H9 (cell line): ENCODE measurements at regions not wholly inside any gene's neighbourhood (a gene's known extent, or its start where the extent isn't known, plus 50 kb on each side); places are given as distances from the start of the nearest gene placed in this dataset.

ENCODE experiments used
- DNase-seq: peaks from one replicate; pipeline ENCODE4 v3.0.0-alpha.2; 2017
- H2AFZ ChIP-seq: one replicate; pipeline ENCODE4 v1.6.1; 2013; ENCODE audit warnings: mild to moderate bottlenecking, low read length, control low read depth, moderate library complexity
- H2AK5ac ChIP-seq: 2 replicates; pipeline ENCODE4 v1.6.1; 2013; ENCODE audit warnings: low read length, control low read depth, mixed read lengths; ENCODE audit not compliant: insufficient read length
- H2BK120ac ChIP-seq: one replicate; pipeline ENCODE4 v1.6.1; 2013; ENCODE audit warnings: low read depth, mild to moderate bottlenecking, low read length, control low read depth, inconsistent platforms; ENCODE audit not compliant: poor library complexity, severe bottlenecking
- H2BK12ac ChIP-seq: 2 replicates; pipeline ENCODE4 v1.6.1; 2013; ENCODE audit warnings: low read length, control low read depth, mixed read lengths, low read depth; ENCODE audit not compliant: insufficient read length
- H2BK15ac ChIP-seq: 2 replicates; pipeline ENCODE4 v1.6.1; 2013; ENCODE audit warnings: low read depth, low read length, control low read depth
- H2BK20ac ChIP-seq: one replicate; pipeline ENCODE4 v1.6.1; 2013; ENCODE audit warnings: low read depth, mild to moderate bottlenecking, low read length, control low read depth, inconsistent platforms; ENCODE audit not compliant: poor library complexity, severe bottlenecking
- H2BK5ac ChIP-seq: 2 replicates; pipeline ENCODE4 v1.6.1; 2013; ENCODE audit warnings: low read length, control low read depth, mixed read lengths; ENCODE audit not compliant: insufficient read length
- H3K14ac ChIP-seq: 2 replicates; pipeline ENCODE4 v1.6.1; 2013; ENCODE audit warnings: low read length, control low read depth; ENCODE audit not compliant: insufficient read depth
- H3K18ac ChIP-seq: 2 replicates; pipeline ENCODE4 v1.6.1; 2013; ENCODE audit warnings: low read depth, mild to moderate bottlenecking, mixed read lengths, low read length, control low read depth; ENCODE audit not compliant: insufficient read length
- H3K23ac ChIP-seq: 2 replicates; pipeline ENCODE4 v1.6.1; 2013; ENCODE audit warnings: low read length, control low read depth, mixed read lengths, low read depth; ENCODE audit not compliant: insufficient read length
- H3K23me2 ChIP-seq: 2 replicates; pipeline ENCODE4 v1.6.1; 2013; ENCODE audit warnings: low read depth, mild to moderate bottlenecking, mixed read lengths, low read length, control low read depth; ENCODE audit not compliant: insufficient read length, poor library complexity, severe bottlenecking
- H3K27ac ChIP-seq: 2 replicates; pipeline ENCODE4 v1.5.1; 2013; ENCODE audit warnings: low read length, control low read depth, mixed read lengths, low read depth; ENCODE audit not compliant: insufficient read length
- H3K27me3 ChIP-seq: 2 replicates; pipeline ENCODE4 v1.6.1; 2013; ENCODE audit warnings: low read length, control low read depth, inconsistent platforms; ENCODE audit not compliant: insufficient read depth
- H3K4ac ChIP-seq: 2 replicates; pipeline ENCODE4 v1.6.1; 2013; ENCODE audit warnings: low read depth, mild to moderate bottlenecking, control low read depth, inconsistent platforms, low read length, moderate library complexity
- H3K4me1 ChIP-seq: 2 replicates; pipeline ENCODE4 v1.6.1; 2013; ENCODE audit warnings: low read length, control low read depth, inconsistent platforms; ENCODE audit not compliant: insufficient read depth
- H3K4me2 ChIP-seq: 2 replicates; pipeline ENCODE4 v1.6.1; 2013; ENCODE audit warnings: low read length, control low read depth, mixed read lengths; ENCODE audit not compliant: insufficient read length, insufficient read depth
- H3K56ac ChIP-seq: 2 replicates; pipeline ENCODE4 v1.6.1; 2013; ENCODE audit warnings: low read depth, mild to moderate bottlenecking, mixed read lengths, low read length, control low read depth; ENCODE audit not compliant: insufficient read length
- H3K79me1 ChIP-seq: 2 replicates; pipeline ENCODE4 v1.6.1; 2013; ENCODE audit warnings: low read depth, mild to moderate bottlenecking, moderate library complexity, low read length, control low read depth, inconsistent platforms; ENCODE audit not compliant: insufficient read depth, poor library complexity, severe bottlenecking
- H3K79me2 ChIP-seq: 2 replicates; pipeline ENCODE4 v1.6.1; 2013; ENCODE audit warnings: low read length, control low read depth, inconsistent platforms; ENCODE audit not compliant: insufficient read depth
- H3K9ac ChIP-seq: 2 replicates; pipeline ENCODE4 v1.6.1; 2013; ENCODE audit warnings: low read length, control low read depth, mixed read lengths; ENCODE audit not compliant: insufficient read length; ENCODE audit errors: extremely low read depth
- H3K9me3 ChIP-seq: one replicate; pipeline ENCODE4 v1.6.1; 2013; ENCODE audit warnings: low read depth, low read length, inconsistent platforms; ENCODE audit not compliant: control insufficient read depth
- H3T11ph ChIP-seq: one replicate; pipeline ENCODE4 v1.6.1; 2013; ENCODE audit warnings: mild to moderate bottlenecking, low read length, control low read depth, inconsistent platforms
- H4K20me1 ChIP-seq: one replicate; pipeline ENCODE4 v1.6.1; 2013; ENCODE audit not compliant: control insufficient read depth, insufficient read length, insufficient read depth
- H4K5ac ChIP-seq: 2 replicates; pipeline ENCODE4 v1.6.1; 2013; ENCODE audit warnings: low read depth, mild to moderate bottlenecking, mixed read lengths, low read length, control low read depth; ENCODE audit not compliant: insufficient read length
- H4K8ac ChIP-seq: replicated peaks from 2 replicates; pipeline ENCODE4 v1.6.1; 2013; ENCODE audit warnings: low read length, control low read depth, mixed read lengths, low read depth; ENCODE audit not compliant: insufficient read length
- H4K91ac ChIP-seq: 2 replicates; pipeline ENCODE4 v1.6.1; 2013; ENCODE audit warnings: low read depth, mild to moderate bottlenecking, moderate library complexity, mixed read lengths, low read length, control low read depth; ENCODE audit not compliant: insufficient read length
- H3K27ac Mint-ChIP-seq, 3 experiments: 2 replicates in 2 of 3; 3 replicates in 1 of 3; pipeline ENCODE4 v1.8.0; 2020 to 2021; ENCODE audit warnings: mixed read lengths in 3 of 3, mild to moderate bottlenecking in 1 of 3, moderate library complexity in 1 of 3
- H3K27me3 Mint-ChIP-seq: 2 replicates; pipeline ENCODE4 v1.8.0; 2021; ENCODE audit warnings: low read depth, mild to moderate bottlenecking, moderate library complexity, mixed read lengths
- H3K36me3 Mint-ChIP-seq, 3 experiments: 2 replicates in 2 of 3; 3 replicates in 1 of 3; pipeline ENCODE4 v1.8.0; 2020 to 2021; ENCODE audit warnings: low read depth in 3 of 3, mixed read lengths in 3 of 3; ENCODE audit not compliant: insufficient read depth in 1 of 3
- H3K4me1 Mint-ChIP-seq, 2 experiments: 2 replicates each; pipeline ENCODE4 v1.8.0; 2020; ENCODE audit warnings: mixed read lengths in 2 of 2
- H3K4me3 Mint-ChIP-seq, 2 experiments: 2 replicates in 1 of 2; 3 replicates in 1 of 2; pipeline ENCODE4 v1.8.0; 2020 to 2021; ENCODE audit warnings: mild to moderate bottlenecking in 2 of 2, mixed read lengths in 2 of 2, moderate library complexity in 1 of 2
- H3K9me3 Mint-ChIP-seq, 2 experiments: 2 replicates in 1 of 2; 3 replicates in 1 of 2; pipeline ENCODE4 v1.8.0; 2020; ENCODE audit warnings: mild to moderate bottlenecking in 2 of 2, mixed read lengths in 2 of 2, moderate library complexity in 1 of 2
- WGBS: extraction: QIAGEN DNeasy Blood & Tissue Kit; methylation state at CpG from one replicate; pipeline ENCODE4 v1.1.7; 2013; ENCODE audit warnings: missing lambda C conversion rate, low lambda C conversion rate, mixed read lengths; ENCODE audit not compliant: insufficient read length; ENCODE audit errors: extremely low coverage; 5-methylcytosine and 5-hydroxymethylcytosine counted together
- TF ChIP-seq, protein P1 (sequence below): fragments of 200-600 bp; sonication (generic); conservative IDR thresholded peaks from 3 replicates; pipeline ENCODE4 v1.8.0; 2021; ENCODE audit warnings: antibody characterized with exemption, mild to moderate bottlenecking

DNA sequence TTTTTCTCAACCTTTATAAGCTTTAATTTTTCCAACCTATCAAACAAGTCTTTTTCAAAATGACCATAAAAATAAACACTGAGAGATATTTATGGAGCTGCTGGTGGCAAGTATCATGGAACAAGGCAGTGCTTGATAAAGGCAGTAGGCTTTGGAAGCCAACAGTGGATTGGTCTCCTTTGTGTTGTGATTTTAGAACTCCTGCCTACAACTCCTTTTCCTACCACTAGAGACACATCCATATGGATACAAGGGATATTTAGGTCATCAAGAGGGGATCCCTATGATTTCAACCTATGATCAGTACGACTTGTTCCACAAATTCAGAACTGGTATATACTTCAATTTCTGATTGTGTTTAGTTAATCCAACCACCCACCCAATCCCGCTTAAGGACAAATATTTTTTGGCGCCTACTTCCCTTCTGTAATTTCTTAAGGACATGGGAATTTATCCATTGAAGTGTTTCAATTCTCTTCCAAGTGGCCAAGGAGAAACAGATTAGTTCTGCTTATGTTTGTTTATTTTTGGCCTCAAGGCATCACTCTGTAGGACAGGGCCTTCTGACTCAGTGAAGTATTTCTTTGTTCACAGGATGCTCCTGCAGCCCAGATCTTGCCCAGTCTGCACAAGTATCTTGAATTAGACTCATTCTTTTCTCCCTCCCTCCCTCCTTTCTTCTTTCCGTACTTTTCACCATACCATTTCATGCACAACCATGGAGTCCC lies 2119.6 kb upstream of the PIK3C3 start:
- H3K23ac ChIP-seq = no peak overlapping the region
- H4K91ac ChIP-seq = no peak overlapping the region
- H3K4me1 Mint-ChIP-seq = no peaks in the 10 kb centered on the region

More for the DNA sequence above, 2119.6 kb upstream of the PIK3C3 start:
- Histone ChIP-seq H3K9ac (no peak overlapping the region), H3K9me3 (no peaks in the 10 kb centered on the region), H3K56ac (no peak overlapping the region), H2BK5ac (no peak overlapping the region), H3K79me1 (no peaks in the 10 kb centered on the region), H3K14ac (no peak overlapping the region), H3T11ph (no peak overlapping the region), H2BK15ac (no peak overlapping the region), H4K8ac (no peak overlapping the region), H3K4ac (no peak overlapping the region), H2BK12ac (no peak overlapping the region), H2BK120ac (no peak overlapping the region), H3K79me2 (no peaks in the 10 kb centered on the region), H4K5ac (no peak overlapping the region), H3K4me1 (no peaks in the 10 kb centered on the region), H2AFZ (no peak overlapping the region), H2BK20ac (no peak overlapping the region), H2AK5ac (no peak overlapping the region), H3K23me2 (no peaks in the 10 kb centered on the region), H3K27ac (no peak overlapping the region), H3K18ac (no peak overlapping the region), H4K20me1 (no peaks in the 10 kb centered on the region), H3K27me3 (no peaks in the 10 kb centered on the region), H3K4me2 (no peak overlapping the region)
- Mint-ChIP-seq H3K27ac (no peak overlapping the region), H3K36me3 (no peaks in the 10 kb centered on the region), H3K27me3 (peaks cover 3% of the 10 kb centered on the region), H3K9me3 (no peaks in the 10 kb centered on the region), H3K4me3 (no peak overlapping the region)
- TF ChIP-seq, protein P1, sequence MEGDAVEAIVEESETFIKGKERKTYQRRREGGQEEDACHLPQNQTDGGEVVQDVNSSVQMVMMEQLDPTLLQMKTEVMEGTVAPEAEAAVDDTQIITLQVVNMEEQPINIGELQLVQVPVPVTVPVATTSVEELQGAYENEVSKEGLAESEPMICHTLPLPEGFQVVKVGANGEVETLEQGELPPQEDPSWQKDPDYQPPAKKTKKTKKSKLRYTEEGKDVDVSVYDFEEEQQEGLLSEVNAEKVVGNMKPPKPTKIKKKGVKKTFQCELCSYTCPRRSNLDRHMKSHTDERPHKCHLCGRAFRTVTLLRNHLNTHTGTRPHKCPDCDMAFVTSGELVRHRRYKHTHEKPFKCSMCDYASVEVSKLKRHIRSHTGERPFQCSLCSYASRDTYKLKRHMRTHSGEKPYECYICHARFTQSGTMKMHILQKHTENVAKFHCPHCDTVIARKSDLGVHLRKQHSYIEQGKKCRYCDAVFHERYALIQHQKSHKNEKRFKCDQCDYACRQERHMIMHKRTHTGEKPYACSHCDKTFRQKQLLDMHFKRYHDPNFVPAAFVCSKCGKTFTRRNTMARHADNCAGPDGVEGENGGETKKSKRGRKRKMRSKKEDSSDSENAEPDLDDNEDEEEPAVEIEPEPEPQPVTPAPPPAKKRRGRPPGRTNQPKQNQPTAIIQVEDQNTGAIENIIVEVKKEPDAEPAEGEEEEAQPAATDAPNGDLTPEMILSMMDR = peak; percentile 46; the same call in 2 of the 3 replicates
- no CpG with 5 or more reads among the region's 4 CpGs for WGBS
- no peak for DNase-seq
